HG03521 (cell line): ENCODE measurements at regions not wholly inside any gene's neighbourhood (a gene's known extent, or its start where the extent isn't known, plus 50 kb on each side); places are given as distances from the start of the nearest gene placed in this dataset.
A peak's percentile ranks its signal among the peaks of the same experiment; 100 is the strongest.

Experiments used
- ATAC-seq: cut with Tn5 transposase; IDR thresholded peaks from one replicate; pipeline ENCODE4 v1.9.1; 2021; ENCODE audit warnings: mild to moderate bottlenecking, moderate library complexity; ENCODE audit not compliant: unreplicated experiment

GRCh38 chr13:79267560-79267959 is 138.5 kb downstream of the RBM26 start:
- no peak for ATAC-seq

GRCh38 chr13:79258489-79258888 is 147.6 kb downstream of the RBM26 start:
- peak; percentile 82 for ATAC-seq

- no peak for ATAC-seq
Observed at GRCh38 chr13:79246578-79246949, 159.5 kb downstream of the RBM26 start.

- ATAC-seq: peak; percentile 62
Observed at GRCh38 chr13:79245937-79246577, 160.0 kb downstream of the RBM26 start.

GRCh38 chr13:79241697-79242096 is 164.4 kb downstream of the RBM26 start:
- ATAC-seq: no peak

- ATAC-seq: no peak
Observed at GRCh38 chr13:79237981-79238380, 168.1 kb downstream of the RBM26 start.

- no peak for ATAC-seq
Observed at GRCh38 chr13:79231887-79232286, 174.2 kb downstream of the RBM26 start.

- ATAC-seq: no peak
Observed at GRCh38 chr13:79229761-79230160, 176.3 kb downstream of the RBM26 start.

- ATAC-seq: no peak
Observed at GRCh38 chr13:79228972-79229371, 177.1 kb downstream of the RBM26 start.

- ATAC-seq: peak; percentile 70
Observed at GRCh38 chr13:79227418-79227817, 178.6 kb downstream of the RBM26 start.

GRCh38 chr13:79226938-79227337 is 179.1 kb downstream of the RBM26 start:
- ATAC-seq: no peak

GRCh38 chr13:79226250-79226649 is 179.8 kb downstream of the RBM26 start:
- no peak for ATAC-seq

GRCh38 chr13:79225487-79226232 is 180.4 kb downstream of the RBM26 start:
- ATAC-seq: no peak

GRCh38 chr13:79222427-79223205 is 183.4 kb downstream of the RBM26 start:
- no peak for ATAC-seq

GRCh38 chr13:79212064-79212619 is 193.9 kb downstream of the RBM26 start:
- no peak for ATAC-seq

GRCh38 chr13:79211377-79211776 is 194.7 kb downstream of the RBM26 start:
- ATAC-seq: no peak

GRCh38 chr13:79197933-79198332 is 208.1 kb downstream of the RBM26 start:
- ATAC-seq: no peak

GRCh38 chr13:79196843-79197242 is 209.2 kb downstream of the RBM26 start:
- ATAC-seq: no peak

- ATAC-seq: no peak
Observed at GRCh38 chr13:79196366-79196765, 209.7 kb downstream of the RBM26 start.

GRCh38 chr13:79194727-79195126 is 211.3 kb downstream of the RBM26 start:
- peak; percentile 20 for ATAC-seq

- ATAC-seq: peak; percentile 95
Observed at GRCh38 chr13:79194272-79194671, 211.8 kb downstream of the RBM26 start.
